Duodenal mucosa (tissue), 2 donors: ENCODE measurements at regions not wholly inside any gene's neighbourhood (a gene's known extent, or its start where the extent isn't known, plus 50 kb on each side); places are given as distances from the start of the nearest gene placed in this dataset.

Experiments used
- H3K27ac ChIP-seq: one replicate; pipeline ENCODE4 v1.7.0; 2013; ENCODE audit warnings: low read depth, low read length
- H3K27me3 ChIP-seq, 2 donors: one replicate each; pipeline ENCODE4 v1.7.0; 2013; ENCODE audit warnings: low read length in 2 of 2, control low read depth in 1 of 2; ENCODE audit not compliant: insufficient read depth in 2 of 2, control insufficient read depth in 1 of 2
- H3K36me3 ChIP-seq, 2 donors: one replicate each; pipeline ENCODE4 v1.7.0; 2013; ENCODE audit warnings: low read length in 2 of 2, control low read depth in 1 of 2; ENCODE audit not compliant: insufficient read depth in 2 of 2, control insufficient read depth in 1 of 2
- H3K4me1 ChIP-seq, 2 donors: one replicate each; pipeline ENCODE4 v1.7.0; 2013; ENCODE audit warnings: low read length in 2 of 2, control low read depth in 1 of 2; ENCODE audit not compliant: insufficient read depth in 2 of 2, control insufficient read depth in 1 of 2
- H3K4me3 ChIP-seq, 2 donors: one replicate each; pipeline ENCODE4 v1.7.0; 2013; ENCODE audit warnings: low read length in 2 of 2, low read depth in 1 of 2
- H3K9ac ChIP-seq, 2 donors: one replicate each; pipeline ENCODE4 v1.7.0; 2013; ENCODE audit warnings: low read length in 2 of 2, low read depth in 1 of 2
- H3K9me3 ChIP-seq, 2 donors: one replicate each; pipeline ENCODE4 v1.7.0; 2013; ENCODE audit warnings: low read length in 2 of 2, control low read depth in 1 of 2; ENCODE audit not compliant: control insufficient read depth in 1 of 2

DNA sequence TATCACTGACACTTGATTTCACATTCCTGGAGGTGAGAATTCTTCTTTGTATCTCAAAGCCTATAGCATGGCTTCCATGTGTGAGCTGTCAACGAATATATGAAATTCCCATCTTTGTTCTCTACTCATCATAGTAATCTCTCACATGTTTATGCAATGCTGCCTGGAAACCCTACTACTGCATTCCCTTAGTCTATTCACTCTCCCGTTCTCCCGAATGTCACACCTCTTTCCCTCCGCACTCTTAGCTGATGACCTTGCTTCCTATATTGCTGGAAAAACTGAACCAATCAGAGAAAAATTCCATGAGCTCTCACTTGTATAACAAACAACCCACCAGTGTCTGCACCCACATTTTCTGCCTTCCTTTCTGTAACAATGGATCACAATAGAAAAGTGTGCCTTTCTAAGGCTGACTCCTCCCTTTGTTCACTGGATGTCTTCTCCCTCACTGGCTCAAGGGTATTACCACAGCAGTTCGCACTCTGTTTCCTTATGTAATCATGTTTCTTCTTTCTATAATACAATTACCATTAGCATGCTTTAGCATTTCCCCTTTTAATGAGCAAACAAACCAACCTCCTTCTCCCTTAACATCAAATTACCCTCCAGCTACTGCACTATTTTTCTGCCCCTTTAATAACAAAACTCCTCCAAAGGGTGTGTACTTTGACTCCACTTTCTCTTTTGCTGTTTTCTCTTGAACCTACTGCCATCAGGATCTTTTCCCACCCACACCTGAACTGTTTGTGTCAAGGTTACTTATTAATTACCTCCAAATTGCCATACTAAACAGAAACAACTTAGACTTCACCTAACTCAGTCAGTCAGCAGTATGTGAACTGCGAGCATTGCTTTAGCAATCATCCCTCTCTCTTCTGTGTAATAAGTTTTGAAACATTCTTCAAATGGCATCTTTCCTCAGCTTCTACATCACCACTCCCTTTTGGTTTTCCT lies 63.9 kb upstream of the CCDC196 start:
- Histone ChIP-seq H3K4me1 (peaks cover 0 to 7% of the 10 kb centered on the region in 2 donors), H3K36me3 (no peaks in the 10 kb centered on the region), H3K27me3 (no peaks in the 10 kb centered on the region), H3K4me3 (peak overlapping the region in 1 of 2 donors; percentile 13), H3K9ac (no peak overlapping the region), H3K9me3 (no peaks in the 10 kb centered on the region), H3K27ac (no peak overlapping the region)

DNA sequence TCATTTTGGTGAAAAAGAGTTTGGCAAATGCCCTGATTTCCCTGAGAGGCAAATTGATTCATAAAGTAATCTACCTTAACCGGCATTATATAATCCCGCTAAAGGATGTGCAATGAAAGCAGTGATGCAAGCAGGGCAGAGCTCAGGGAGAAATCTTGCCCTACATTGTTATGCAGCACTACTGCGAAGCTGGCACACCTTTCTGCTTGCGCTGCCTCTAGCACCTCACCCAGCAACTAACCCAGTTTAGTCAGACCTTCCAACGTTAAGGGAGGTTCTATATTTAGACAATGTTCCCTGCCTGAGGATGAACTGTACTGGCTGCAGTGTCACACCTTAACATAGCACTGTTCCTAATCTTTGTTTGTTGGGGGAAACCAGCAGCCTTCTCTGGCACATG lies 60.8 kb upstream of the CCDC196 start:
- no peaks in the 10 kb centered on the region for H3K36me3 ChIP-seq
- H3K9me3 ChIP-seq = no peaks in the 10 kb centered on the region
- no peaks in the 10 kb centered on the region for H3K27me3 ChIP-seq
- no peak overlapping the region for H3K27ac ChIP-seq
- peaks cover 0 to 7% of the 10 kb centered on the region in 2 donors for H3K4me1 ChIP-seq
- no peak overlapping the region for H3K9ac ChIP-seq
- H3K4me3 ChIP-seq = no peak overlapping the region

DNA sequence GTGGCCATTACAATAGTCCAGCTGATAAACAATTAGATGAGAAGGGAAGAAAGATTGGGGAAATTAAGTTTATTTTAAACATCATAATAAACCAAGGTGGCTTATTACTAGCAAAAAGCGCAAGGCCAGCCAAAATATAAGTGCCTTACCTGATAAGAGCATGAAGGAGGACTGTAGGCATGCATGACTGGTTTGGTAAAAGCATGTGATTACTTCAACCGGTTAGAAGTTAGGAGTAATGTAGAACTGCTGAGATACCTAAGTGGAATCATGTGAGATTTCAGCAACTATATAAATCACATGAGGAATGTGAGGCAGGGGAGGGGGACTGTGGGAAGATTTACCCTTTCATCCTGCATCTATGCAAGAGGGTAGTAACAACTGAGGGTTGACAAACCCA lies 59.7 kb upstream of the CCDC196 start:
- Histone ChIP-seq H3K27ac (no peak overlapping the region), H3K9ac (no peak overlapping the region), H3K9me3 (no peaks in the 10 kb centered on the region), H3K4me3 (no peak overlapping the region), H3K27me3 (no peaks in the 10 kb centered on the region), H3K4me1 (peaks cover 0 to 7% of the 10 kb centered on the region in 2 donors), H3K36me3 (no peaks in the 10 kb centered on the region)

DNA sequence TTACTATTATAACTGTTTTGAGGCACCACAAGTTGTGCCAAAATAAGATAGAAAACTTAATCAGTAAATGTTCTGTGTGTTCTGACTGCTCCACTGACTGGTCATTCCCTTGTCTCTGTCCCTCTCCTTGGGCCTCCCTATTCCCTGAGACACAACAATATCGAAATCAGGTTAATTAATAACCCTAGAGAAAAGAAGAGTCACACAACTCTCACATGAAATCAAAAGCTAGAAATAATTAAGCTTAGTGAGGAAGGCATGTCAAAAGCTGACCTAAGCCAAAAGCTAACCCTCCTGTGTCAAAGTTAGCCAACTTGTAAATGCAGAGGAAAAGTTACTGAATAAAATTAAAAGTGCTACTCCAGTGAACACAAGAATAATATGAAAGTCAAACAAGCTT lies 53.8 kb upstream of the CCDC196 start:
- H3K9ac ChIP-seq = no peak overlapping the region
- H3K4me3 ChIP-seq = no peak overlapping the region
- H3K27ac ChIP-seq = no peak overlapping the region
- no peaks in the 10 kb centered on the region for H3K36me3 ChIP-seq
- H3K4me1 ChIP-seq = no peaks in the 10 kb centered on the region
- H3K27me3 ChIP-seq = no peaks in the 10 kb centered on the region
- H3K9me3 ChIP-seq = peaks cover 0 to 5% of the 10 kb centered on the region in 2 donors

DNA sequence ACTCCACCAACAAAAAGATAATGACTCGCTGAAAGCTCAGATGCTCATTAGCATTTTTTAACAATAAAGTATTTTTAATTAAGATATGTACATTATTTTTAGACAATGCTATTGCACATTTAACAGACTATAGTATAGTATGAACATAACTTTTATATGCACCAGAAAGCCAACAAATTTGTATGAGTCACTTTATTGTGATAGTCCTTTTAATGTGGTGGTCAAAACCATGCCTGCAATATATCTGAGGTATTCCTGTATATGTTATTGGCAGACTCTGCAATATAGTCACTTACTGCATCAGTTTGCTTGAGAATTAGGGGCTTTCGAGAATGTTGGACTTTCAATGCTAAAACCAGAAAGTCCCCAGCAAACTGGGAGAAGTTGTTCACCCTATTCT lies 51.7 kb upstream of the CCDC196 start:
- H3K4me1 ChIP-seq = no peaks in the 10 kb centered on the region

DNA sequence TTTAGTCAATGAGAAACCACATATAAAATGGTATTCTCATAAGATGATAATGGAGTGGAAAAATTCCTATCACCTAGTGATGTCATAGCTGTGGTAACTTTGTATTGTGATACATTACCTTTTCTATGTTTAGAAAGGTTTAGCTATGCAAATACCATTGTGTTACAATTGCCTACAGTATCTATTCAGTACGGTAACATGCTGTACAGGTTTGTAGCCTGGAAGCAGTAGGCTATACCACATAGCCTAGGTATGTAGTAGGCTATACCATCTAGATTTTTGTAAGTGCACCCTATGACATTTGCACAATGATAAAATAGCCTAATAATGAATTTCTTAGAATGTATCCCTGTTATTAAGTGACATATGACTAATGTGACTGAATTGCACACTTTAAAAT lies 50.5 kb upstream of the CCDC196 start:
- no peaks in the 10 kb centered on the region for H3K4me1 ChIP-seq
- H3K4me3 ChIP-seq = no peak overlapping the region
- no peaks in the 10 kb centered on the region for H3K27me3 ChIP-seq
- H3K36me3 ChIP-seq = no peaks in the 10 kb centered on the region
- no peak overlapping the region for H3K9ac ChIP-seq
- peaks cover 5 to 8% of the 10 kb centered on the region in 2 donors for H3K9me3 ChIP-seq
- H3K27ac ChIP-seq = no peak overlapping the region

More for the DNA sequence above, 51.7 kb upstream of the CCDC196 start:
- H3K9ac ChIP-seq = no peak overlapping the region
- H3K27ac ChIP-seq = no peak overlapping the region
- H3K36me3 ChIP-seq = no peaks in the 10 kb centered on the region
- no peaks in the 10 kb centered on the region for H3K27me3 ChIP-seq
- no peak overlapping the region for H3K4me3 ChIP-seq
- peaks cover 5 to 8% of the 10 kb centered on the region in 2 donors for H3K9me3 ChIP-seq
